HCT116 (cell line): ENCODE measurements at regions not wholly inside any gene's neighbourhood (a gene's known extent, or its start where the extent isn't known, plus 50 kb on each side); places are given as distances from the start of the nearest gene placed in this dataset.

ENCODE experiments used
- CTCF ChIP-seq, 3 experiments: fragments of 200-600 bp in 1 of 3; sonication (generic) in 1 of 3; IDR thresholded peaks in 2 of 3; conservative IDR thresholded peaks in 1 of 3; 2 replicates each; pipeline ENCODE4 v1.5.1; 2012 to 2017; ENCODE audit warnings: low read depth in 2 of 3, low read length in 2 of 3, antibody characterized with exemption in 1 of 3, borderline replicate concordance in 1 of 3, control low read depth in 1 of 3, mild to moderate bottlenecking in 1 of 3, mixed read lengths in 1 of 3, mixed run types in 1 of 3, moderate library complexity in 1 of 3; ENCODE audit not compliant: insufficient read depth in 1 of 3
- EGR1 ChIP-seq: IDR thresholded peaks from 2 replicates; pipeline ENCODE4 v1.6.1; 2012; ENCODE audit warnings: low read depth
- EZH2 ChIP-seq: fragments of 200-600 bp; sonication (generic); IDR thresholded peaks from 2 replicates; pipeline ENCODE4 v1.6.1; 2017; ENCODE audit warnings: antibody characterized with exemption, mixed run types
- POLR2A ChIP-seq: IDR thresholded peaks from 2 replicates; pipeline ENCODE4 v1.7.0; 2011; ENCODE audit warnings: borderline replicate concordance; ENCODE audit not compliant: insufficient read depth, insufficient read length; ENCODE audit errors: extremely low read depth
- POLR2AphosphoS5 ChIP-seq: IDR thresholded peaks from 2 replicates; pipeline ENCODE4 v1.6.1; 2011; ENCODE audit warnings: mild to moderate bottlenecking, low read depth, low read length, moderate library complexity
- REST ChIP-seq: IDR thresholded peaks from 2 replicates; pipeline ENCODE4 v1.6.1; 2012; ENCODE audit warnings: low read depth
- SP1 ChIP-seq: IDR thresholded peaks from 2 replicates; pipeline ENCODE4 v1.6.1; 2012; ENCODE audit warnings: low read depth
- ZNF274 ChIP-seq: fragments of 200-500 bp; sonication (Bioruptor generic); IDR thresholded peaks from 2 replicates; pipeline ENCODE4 v1.6.1; 2014; ENCODE audit warnings: mild to moderate bottlenecking, low read depth, low read length, inconsistent platforms

- TF ChIP-seq CTCF (IDR thresholded peaks at IDR 0.05 in 2 of 3, conservative IDR thresholded peaks at IDR 0.05 in 1 of 3; ENCODE audit: borderline replicate concordance in 1 of 3, insufficient read depth in 1 of 3, low read depth in 2 of 3, low read length in 2 of 3): no peak
- no peak for TF ChIP-seq EGR1
- no peak for TF ChIP-seq POLR2A
- no peak for TF ChIP-seq REST
- TF ChIP-seq SP1: no peak
- TF ChIP-seq EZH2: no peak
- no peak for TF ChIP-seq POLR2AphosphoS5
- no peak for TF ChIP-seq ZNF274
Observed at GRCh38 chr2:13654416-13654815, 937.7 kb downstream of the TRIB2 start.
